ENCODE measurements at regions not wholly inside any gene's neighbourhood (a gene's known extent, or its start where the extent isn't known, plus 50 kb on each side); places are given as distances from the start of the nearest gene placed in this dataset.

- DNase-seq: no peak
These were observed 316.6 kb downstream of the TPBG start for GRCh38 chr6:82680192-82680591.

DNA sequence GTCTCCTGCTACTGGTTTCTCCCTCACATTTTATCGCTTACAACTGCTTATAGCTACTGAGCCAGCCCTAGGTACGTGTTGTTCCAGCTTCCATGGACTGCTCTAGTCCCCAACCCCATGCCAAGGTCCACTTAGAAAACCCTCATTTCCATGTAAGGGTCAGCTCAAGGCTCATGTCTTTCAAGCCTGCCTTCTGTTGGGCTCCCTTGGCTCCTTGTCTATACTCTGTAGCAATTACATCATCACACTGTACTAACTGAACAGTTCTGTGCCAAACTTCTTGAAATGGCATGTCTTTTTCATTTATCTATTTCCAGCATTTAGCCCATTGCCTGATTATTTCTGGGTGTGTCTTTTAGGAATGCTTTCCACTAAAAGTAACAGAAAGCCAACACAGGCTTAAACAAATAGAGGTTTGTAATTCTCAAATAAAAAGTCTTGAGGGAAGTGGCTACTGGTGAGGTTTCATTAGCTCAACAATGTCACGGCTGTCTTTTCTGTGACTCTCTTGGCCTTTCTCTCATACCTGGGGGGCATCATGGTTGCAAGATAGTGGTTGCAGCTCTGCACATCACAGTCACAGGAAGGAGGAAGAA is 317.6 kb downstream of the TPBG start:
- DNase-seq: no peak

DNA sequence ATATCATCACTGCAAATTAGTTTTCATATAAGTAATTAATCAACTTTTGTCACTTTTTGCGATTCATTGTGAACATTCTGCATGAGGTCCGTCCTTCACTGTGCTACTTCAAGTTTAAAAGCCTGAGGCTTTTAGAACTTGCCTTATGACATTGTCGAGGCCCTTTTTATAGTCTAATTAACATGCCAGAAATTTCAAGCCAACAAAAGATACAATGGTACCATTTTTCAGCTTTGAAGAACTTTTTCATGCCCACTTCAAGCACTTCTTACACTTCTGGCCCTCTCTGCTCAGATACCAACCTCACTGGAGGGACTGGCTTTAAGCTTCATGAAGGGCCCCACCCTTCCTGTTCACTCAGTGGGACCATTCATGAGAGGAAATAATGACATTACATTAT is 323.1 kb downstream of the TPBG start:
- no peak for DNase-seq

GRCh38 chr6:82687855-82688254 is 324.2 kb downstream of the TPBG start:
- no peak for DNase-seq

GRCh38 chr6:82690283-82690682 is 326.7 kb downstream of the TPBG start:
- DNase-seq: no peak

GRCh38 chr6:82691997-82692396 is 328.4 kb downstream of the TPBG start:
- no peak for DNase-seq

- peak; percentile 43 for DNase-seq
These were observed 329.5 kb downstream of the TPBG start for GRCh38 chr6:82693094-82693493.

- DNase-seq: no peak
These were observed 337.7 kb downstream of the TPBG start for GRCh38 chr6:82701341-82701740.

DNA sequence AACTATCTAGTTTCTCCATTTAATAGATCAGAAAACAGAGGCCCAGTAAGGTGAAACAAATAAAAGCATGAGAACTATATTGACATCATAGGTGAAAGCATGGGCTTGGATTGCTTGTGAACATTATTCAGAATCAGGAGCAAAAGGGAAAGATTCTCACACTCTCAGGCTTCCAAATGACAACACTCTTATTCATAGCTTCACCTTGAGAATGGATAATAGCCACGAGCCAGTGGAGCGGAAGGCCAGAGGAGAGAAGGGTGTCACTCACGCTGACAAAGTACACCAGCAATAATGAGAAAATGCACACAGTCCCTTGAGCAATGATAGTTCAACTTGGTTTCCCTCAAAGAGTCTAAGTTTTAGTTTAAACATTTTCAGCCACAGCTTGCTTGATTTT is 339.0 kb downstream of the TPBG start:
- no peak for DNase-seq

- DNase-seq: no peak
These were observed 339.6 kb downstream of the TPBG start for GRCh38 chr6:82703230-82703629.

DNA sequence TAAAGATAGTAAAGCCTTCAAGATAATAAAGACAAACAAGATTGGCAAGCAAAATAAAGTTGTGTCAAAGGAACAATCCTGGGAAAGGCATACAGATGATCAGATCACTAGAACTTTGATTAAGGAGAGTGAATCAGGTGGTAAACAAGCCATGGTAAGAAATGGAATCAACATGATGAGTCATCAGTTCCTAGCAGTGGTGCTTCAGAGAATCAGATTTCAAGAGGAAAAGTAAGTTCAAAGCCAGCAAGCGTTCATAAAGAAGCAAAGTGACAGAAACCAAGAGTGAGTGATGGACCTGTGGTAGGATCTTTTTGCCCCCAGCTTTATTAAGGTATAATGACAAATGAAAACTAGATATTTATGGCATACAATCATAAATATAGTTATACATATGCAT is 340.4 kb downstream of the TPBG start:
- no peak for DNase-seq

- no peak for DNase-seq
These were observed 342.0 kb downstream of the TPBG start for GRCh38 chr6:82705579-82705978.

DNA sequence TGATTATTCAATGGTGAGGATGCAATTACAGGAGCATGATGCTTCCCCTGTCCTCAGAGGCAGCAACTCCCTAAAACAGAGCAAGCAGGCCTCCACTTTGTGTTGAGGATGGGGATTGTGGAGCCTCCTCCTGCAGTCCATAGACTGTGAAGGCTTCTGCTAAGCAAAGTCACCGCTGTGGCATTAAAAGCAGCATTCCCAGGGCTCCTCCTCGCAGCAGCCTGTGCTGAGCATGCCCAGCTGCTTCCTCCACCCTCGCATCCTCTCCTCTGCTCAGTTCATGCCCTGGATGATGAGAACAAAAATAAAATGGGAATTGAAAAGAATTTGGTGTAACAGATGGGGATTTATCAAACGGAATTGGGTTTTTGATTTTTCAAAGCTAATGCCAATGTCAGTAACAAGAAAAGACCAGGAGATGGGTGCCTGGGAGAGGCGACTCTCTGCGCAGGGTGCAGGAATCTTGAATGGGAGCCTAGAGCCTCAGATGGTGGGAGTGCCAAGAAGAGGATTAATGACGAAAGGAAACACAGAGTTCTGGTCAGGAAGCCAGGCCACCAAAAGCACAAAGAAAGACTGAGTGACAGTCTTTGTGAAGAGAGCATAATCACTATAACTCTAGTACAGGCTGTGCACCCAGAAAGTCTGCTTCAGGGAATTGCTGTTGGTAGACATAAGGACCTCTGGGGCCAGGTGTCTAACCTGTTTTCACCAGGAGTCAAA is 347.6 kb downstream of the TPBG start:
- no peak for DNase-seq

GRCh38 chr6:82711971-82712370 is 348.4 kb downstream of the TPBG start:
- no peak for DNase-seq

- DNase-seq: no peak
These were observed 348.8 kb downstream of the TPBG start for GRCh38 chr6:82712389-82712788.

DNA sequence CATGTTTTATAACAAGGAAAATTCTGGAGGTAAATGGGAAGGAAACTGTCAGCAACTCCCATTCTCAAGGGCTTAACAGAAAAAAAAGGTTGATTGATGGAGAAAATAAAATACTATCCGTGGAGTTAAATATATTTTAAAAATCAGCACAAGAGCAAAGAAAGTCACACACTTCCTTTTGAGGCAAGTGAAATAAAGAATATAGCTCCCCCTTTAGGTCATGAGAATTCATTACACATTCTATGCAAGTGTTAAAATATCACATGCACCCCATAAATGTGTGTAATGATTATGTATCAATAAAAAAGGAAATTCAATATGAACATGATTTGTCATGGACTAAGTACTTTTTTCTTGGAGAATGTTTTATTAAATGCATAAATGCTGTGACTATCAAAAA is 349.2 kb downstream of the TPBG start:
- no peak for DNase-seq

- no peak for DNase-seq
These were observed 344.6 kb downstream of the UBE3D start for GRCh38 chr6:82720992-82721391.

DNA sequence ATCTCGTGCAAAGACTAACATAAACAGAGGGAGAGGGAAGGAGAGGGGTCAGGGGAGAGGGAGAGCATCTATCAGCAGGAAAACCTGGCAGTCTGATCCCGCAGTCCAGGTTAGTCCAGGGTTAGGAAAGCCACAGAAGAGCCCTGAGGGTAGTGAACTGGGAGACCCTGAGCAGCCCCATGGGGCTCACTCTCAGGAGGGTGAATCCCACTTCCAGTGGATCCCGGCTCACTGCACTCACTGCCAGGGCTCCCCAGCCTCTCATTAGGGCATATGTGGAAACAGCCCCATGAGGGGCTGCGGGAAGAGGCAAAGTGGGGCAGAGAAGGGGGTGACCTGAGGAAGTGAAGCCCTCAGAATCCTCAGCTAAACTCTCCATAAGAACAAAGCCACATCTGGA is 329.9 kb downstream of the UBE3D start:
- DNase-seq: no peak

DNA sequence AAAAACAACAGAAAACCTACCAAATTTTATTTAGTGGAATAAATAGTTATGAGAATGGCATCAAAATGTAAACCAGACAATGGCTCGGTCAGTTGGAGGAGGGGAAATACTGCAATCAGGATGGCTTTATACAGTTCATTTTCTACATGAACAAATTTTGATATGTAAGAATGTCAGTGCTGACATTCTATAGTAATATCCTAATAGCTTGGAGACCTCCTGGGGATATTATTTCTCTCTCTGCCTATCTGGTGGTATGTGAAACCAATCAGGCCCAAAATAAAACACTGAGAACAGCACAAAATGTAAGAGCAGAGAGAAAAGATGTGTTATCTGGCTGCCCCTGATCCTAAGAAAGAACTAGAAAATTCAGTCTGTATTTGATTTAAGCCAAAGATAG is 327.7 kb downstream of the UBE3D start:
- no peak for DNase-seq

DNA sequence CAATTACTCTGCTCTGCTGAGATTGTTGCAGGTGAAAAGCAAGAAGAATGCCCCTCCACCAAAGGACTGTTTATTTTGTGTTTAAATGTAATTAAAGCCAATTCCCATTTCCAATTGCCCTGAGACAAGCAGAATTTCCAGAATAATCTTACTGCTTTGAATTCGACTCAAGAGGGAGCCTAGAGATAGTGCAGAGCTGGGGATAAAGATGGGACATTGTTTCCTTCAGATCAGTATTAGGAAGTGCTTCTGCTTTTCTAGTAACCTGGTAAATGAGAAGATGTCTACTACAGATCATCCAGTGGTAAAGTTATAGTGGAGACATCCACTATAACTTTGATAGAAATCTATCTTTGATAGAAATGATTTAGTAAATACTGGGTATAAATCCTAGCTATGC is 326.9 kb downstream of the UBE3D start:
- no peak for DNase-seq

GRCh38 chr6:82739303-82739702 is 326.3 kb downstream of the UBE3D start:
- DNase-seq: no peak

GRCh38 chr6:82740072-82740471 is 325.6 kb downstream of the UBE3D start:
- no peak for DNase-seq

GRCh38 chr6:82741325-82741995 is 324.2 kb downstream of the UBE3D start:
- DNase-seq: no peak

DNA sequence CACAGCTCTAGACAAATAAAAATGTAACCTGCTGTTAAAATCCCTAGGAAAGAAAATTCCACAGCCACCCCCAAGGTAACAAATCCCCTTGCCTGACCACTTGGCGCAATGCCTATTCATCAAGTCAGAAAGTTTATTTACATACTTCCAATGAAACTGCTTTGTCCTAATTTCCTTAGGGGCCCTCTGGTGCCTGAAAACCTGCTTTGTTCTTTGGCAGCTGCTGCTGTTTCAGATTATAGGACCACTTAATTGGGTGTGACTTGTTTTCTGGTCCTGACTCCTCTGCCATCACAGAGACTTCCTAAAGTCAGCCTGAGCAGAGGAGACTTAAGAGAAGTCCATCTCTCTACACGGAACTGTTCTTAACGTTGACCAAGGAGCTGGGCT is 323.6 kb downstream of the UBE3D start:
- no peak for DNase-seq

Data from NCI-H510A (cell line).